HG02588 (cell line): ENCODE measurements at regions not wholly inside any gene's neighbourhood (a gene's known extent, or its start where the extent isn't known, plus 50 kb on each side); places are given as distances from the start of the nearest gene placed in this dataset.

ENCODE experiments used
- ATAC-seq: cut with Tn5 transposase; IDR thresholded peaks from one replicate; pipeline ENCODE4 v1.9.1; 2021; ENCODE audit warnings: mild to moderate bottlenecking, moderate library complexity; ENCODE audit not compliant: unreplicated experiment

DNA sequence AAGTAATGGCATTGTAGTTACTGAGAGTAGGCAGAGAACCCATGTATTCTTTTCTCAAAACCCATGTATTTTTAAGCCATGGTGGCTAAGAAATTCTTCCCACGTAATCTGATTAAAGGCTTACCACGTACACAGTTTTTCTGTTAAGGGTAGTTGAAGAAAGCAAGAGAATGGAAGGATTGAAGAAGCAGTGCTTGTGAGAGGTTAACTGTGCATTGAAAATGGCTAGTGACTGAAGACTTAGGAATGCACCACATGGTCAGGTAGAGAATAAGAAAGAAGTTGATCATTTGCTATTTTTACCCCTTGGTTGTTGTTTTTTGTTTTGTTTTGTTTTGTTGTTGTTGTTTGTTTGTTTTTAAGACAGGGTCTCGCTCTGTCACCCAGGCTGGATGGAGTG, 178.9 kb upstream of the SNX7 start:
- no peak for ATAC-seq

GRCh38 chr1:98480271-98480670, 181.2 kb upstream of the SNX7 start:
- ATAC-seq, result no peak

DNA sequence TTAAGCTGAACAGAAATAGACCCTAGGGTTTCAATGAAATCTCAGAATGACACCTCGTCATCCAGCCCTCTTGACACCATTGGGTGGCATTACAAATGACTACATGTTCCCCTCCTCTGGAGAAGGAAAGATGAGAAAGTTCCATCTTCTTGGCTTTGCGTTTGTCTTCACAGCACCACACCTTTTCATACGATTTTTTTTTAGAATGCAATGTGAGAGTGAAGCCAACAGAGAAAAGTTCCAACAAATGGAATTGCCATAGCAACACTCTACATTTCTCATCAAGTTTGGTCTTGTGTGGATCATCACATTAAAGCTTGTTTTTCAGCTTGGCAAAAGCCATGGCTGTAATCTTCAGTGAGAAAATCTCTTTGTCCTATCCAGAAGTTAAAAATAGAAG, 183.4 kb upstream of the SNX7 start:
- no peak for ATAC-seq

GRCh38 chr1:98472878-98473277, 188.6 kb upstream of the SNX7 start:
- no peak for ATAC-seq

- no peak for ATAC-seq
These were observed 189.9 kb upstream of the SNX7 start for GRCh38 chr1:98471633-98472032.

GRCh38 chr1:98468111-98468717, 193.3 kb upstream of the SNX7 start:
- ATAC-seq, result no peak

GRCh38 chr1:98467586-98467985, 193.9 kb upstream of the SNX7 start:
- no peak for ATAC-seq

GRCh38 chr1:98467122-98467521, 194.4 kb upstream of the SNX7 start:
- no peak for ATAC-seq

- no peak for ATAC-seq
These were observed 199.6 kb upstream of the SNX7 start for GRCh38 chr1:98461873-98462385.

DNA sequence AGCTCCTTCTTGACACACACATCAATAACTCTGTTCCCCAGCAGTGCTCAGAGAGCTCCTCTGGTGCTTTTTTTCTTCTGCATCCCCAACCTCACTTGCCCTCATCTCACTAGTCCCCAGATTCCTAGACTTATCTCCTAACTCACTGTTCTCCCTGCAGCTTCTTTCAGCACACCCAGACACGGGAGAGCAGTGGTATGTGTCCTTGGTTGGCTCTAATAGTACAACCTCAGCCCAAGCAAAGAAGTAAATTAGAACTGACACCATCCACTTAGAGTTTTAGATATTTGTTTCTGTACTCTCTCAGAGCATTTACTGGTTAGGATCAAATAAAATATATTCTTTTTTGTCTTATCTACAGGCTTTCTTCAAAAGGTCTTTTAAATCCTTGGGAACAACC, 201.4 kb upstream of the SNX7 start:
- ATAC-seq, result no peak

- no peak for ATAC-seq
These were observed 202.0 kb upstream of the SNX7 start for GRCh38 chr1:98459486-98459870.

- ATAC-seq, result no peak
These were observed 202.7 kb upstream of the SNX7 start for GRCh38 chr1:98458511-98459485.

GRCh38 chr1:98457248-98457647, 204.3 kb upstream of the SNX7 start:
- ATAC-seq, result no peak

DNA sequence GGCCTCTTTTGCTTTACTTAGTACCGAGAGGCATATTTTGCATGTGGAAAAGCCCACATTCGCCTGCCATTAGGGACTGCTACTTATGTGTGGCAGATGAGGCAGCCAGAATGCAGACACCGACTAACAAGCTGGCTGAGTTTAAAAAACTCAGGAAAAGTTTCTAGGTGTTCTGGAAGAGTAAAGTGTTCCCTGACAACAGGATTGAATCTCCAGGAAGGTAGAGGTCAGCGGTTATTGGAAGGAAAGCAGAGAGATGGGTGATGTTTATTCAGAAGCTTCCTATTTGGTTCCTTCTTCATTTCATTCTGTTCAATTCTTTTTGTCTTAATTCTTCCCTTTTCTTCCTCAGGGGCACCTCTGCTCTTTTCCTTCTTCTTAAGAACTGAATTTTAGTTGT, 206.9 kb upstream of the SNX7 start:
- ATAC-seq, result no peak

GRCh38 chr1:98453066-98453465, 208.5 kb upstream of the SNX7 start:
- no peak for ATAC-seq

DNA sequence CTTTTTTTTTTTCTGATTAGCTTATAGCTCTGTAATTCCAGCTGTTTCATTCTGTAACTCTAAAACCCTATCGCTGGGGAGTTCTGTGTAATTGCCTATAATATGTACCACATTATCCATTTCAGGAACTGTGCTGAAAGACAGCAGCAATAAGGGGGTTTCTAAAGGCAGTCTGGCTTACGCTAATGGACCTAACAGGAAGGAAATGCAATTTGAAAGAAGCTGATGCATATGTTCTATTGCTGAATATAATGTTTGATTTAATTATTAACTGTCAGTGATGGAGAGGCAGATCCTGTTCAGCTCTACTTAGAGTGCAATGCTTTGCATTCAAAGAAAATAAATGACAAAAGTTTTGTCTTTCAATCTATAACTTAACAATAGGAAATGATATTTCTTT, 209.4 kb upstream of the SNX7 start:
- no peak for ATAC-seq

- no peak for ATAC-seq
These were observed 220.2 kb upstream of the SNX7 start for GRCh38 chr1:98441281-98441680.

DNA sequence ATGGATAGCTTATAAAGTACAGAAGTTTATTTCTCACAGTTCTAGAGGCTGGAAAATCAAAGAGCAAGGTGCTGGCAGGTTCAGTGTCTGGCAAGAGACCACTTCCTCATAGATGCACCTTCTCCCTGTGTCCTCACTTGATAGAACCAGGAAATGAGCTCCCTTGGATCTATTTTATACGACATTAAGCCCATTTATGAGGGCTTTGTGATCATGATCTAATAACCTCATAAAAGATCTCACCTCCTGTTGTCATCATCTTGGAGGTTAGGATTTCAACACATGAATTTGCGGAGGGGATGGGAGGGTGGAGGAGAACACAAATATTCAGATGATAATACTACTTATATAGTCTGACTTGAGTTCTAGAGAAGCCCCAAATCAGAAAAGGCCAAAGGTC, 222.1 kb upstream of the SNX7 start:
- no peak for ATAC-seq

DNA sequence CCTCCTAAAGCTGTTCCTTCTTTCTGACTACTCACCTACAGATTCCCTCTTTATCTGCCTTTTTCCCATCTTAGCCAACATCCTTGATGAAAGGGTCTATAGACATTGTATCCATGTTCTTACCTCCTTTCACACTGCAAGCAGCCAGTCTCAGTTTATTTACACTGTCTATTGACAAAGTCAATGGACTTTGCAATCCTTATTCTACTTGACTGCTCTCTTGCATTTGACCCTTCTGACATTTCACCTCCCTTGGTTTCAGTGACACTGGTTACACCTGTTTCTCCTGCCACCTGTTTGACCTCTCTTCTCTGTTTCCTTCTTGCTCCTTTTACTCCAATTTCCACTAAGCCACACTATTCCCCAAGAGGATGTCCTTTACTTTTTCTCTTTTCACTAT, 224.0 kb upstream of the SNX7 start:
- no peak for ATAC-seq

DNA sequence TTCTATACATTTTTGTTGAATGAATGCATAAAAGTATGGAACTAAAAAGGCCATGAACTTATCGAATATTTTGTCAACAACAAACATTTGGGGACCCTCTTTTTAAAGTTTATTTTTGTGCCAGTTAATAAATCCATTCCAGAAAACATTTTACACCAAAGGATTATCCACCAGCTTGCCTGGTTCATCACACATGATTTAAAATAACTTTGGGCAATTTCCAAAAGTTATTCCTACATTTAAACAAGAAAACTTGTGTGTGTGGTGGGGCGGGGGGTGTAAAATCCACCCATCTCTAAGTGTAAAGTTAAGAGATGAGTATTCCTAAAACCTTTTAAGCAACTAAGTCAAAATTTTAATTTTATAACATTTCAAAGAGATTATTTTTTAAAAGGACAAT, 224.5 kb upstream of the SNX7 start:
- no peak for ATAC-seq

DNA sequence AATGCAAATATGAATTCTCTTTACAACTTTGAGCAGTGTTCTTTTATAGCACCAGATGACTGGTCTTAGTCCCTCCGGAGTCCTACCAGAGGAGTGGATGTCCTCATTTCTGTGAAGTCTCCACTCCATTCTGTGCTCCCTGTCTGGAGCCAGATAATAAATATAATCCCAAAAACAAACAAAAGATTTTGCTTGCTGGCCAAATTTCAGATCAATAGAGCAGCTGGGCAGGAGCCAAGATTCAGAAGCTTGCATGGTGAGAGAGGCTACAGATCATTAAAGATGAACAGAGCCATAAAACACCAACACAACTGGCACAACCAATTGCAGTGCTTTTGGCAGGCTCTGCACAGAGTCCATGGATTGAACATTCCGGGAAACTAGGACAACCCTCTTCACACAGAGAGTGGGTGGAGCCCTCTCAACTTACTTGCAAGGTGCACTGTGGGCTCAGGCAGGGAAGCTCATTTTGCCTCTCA, 231.5 kb upstream of the SNX7 start:
- no peak for ATAC-seq

GRCh38 chr1:98428864-98429263, 232.7 kb upstream of the SNX7 start:
- ATAC-seq, result no peak
